ENCODE measurements at regions not wholly inside any gene's neighbourhood (a gene's known extent, or its start where the extent isn't known, plus 50 kb on each side); places are given as distances from the start of the nearest gene placed in this dataset.

DNA sequence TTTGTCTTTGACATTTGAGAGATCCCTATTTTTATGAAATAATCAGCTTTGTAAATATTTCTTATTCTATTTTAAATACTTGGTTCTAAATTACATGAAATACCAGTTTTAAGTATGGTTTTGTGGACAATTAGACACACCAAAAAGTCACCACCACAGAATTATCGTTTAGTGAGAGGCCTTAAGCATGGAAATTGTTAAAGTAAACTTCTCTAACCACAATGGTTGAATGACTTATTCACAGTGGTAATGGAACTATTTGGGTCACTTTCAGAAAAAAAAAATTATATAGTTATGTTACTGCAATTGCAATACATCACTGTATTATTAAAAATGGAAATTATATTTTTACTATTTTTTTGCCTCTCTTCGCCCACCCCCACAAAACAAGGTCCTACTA lies 1252.5 kb downstream of the EFNA5 start:
- Histone ChIP-seq H3K27me3 (ENCODE audit: control insufficient read depth in 3 of 3, insufficient read depth in 3 of 3, low read length in 3 of 3) (no peaks in the 10 kb centered on the region), H3K4me1 (ENCODE audit: control insufficient read depth in 3 of 3, insufficient read depth in 3 of 3, low read length in 3 of 3) (no peaks in the 10 kb centered on the region), H3K36me3 (ENCODE audit: control insufficient read depth in 3 of 3, insufficient read depth in 3 of 3, low read length in 3 of 3) (no peaks in the 10 kb centered on the region), H3K4me3 (ENCODE audit: low read length in 3 of 3) (no peak overlapping the region), H3K9me3 (ENCODE audit: control insufficient read depth in 3 of 3, low read length in 3 of 3) (peaks cover 0 to 6% (median 6%) of the 10 kb centered on the region in 3 donors), H3K27ac (ENCODE audit: low read depth, low read length) (no peak overlapping the region), H3K9ac (ENCODE audit: low read depth in 1 of 3, low read length in 3 of 3) (no peak overlapping the region)

DNA sequence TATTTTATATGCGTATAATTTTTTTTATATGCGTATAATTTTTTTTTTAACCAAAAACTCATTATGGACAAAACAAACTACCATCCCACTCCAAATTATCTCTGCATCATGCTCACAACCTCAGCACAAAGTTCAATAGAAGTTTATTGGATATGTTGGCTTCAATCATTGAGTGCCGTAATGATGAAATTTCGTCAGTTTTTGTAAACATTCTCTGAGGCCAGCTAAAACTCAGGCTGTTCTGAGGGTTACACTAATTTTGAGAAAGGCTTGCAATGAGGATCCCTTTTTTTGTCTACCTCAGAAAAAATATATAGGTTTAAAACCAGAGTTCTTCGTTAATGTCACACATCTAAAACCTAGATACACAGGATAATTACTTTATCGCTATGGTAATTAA lies 1253.2 kb downstream of the EFNA5 start:
- Histone ChIP-seq H3K27me3 (ENCODE audit: control insufficient read depth in 3 of 3, insufficient read depth in 3 of 3, low read length in 3 of 3) (no peaks in the 10 kb centered on the region), H3K9ac (ENCODE audit: low read depth in 1 of 3, low read length in 3 of 3) (no peak overlapping the region), H3K36me3 (ENCODE audit: control insufficient read depth in 3 of 3, insufficient read depth in 3 of 3, low read length in 3 of 3) (no peaks in the 10 kb centered on the region), H3K9me3 (ENCODE audit: control insufficient read depth in 3 of 3, low read length in 3 of 3) (no peaks in the 10 kb centered on the region), H3K27ac (ENCODE audit: low read depth, low read length) (no peak overlapping the region), H3K4me3 (ENCODE audit: low read length in 3 of 3) (no peak overlapping the region), H3K4me1 (ENCODE audit: control insufficient read depth in 3 of 3, insufficient read depth in 3 of 3, low read length in 3 of 3) (no peaks in the 10 kb centered on the region)

DNA sequence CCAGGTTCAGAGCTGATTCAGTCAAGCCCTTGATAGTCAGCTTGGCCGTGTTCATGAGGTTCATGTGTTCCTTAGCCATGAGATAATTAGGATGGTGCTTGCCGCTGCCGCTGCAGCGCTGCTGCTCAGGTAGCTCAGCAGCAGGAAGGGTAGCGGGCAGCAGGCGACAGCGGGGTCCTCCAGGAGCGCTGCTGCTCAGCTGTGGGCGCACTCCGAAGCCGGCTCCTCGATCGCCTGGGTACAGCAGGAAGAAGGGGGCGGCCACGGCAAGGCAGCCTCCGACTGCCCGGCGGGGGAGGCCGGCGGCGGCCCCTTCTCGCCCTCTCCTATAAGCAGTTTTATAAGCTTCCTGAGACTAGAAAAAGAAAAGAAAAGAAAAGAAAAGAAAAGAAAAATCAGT lies 1253.6 kb downstream of the EFNA5 start:
- Histone ChIP-seq H3K4me1 (ENCODE audit: control insufficient read depth in 3 of 3, insufficient read depth in 3 of 3, low read length in 3 of 3) (no peaks in the 10 kb centered on the region), H3K27ac (ENCODE audit: low read depth, low read length) (no peak overlapping the region), H3K4me3 (ENCODE audit: low read length in 3 of 3) (no peak overlapping the region), H3K9me3 (ENCODE audit: control insufficient read depth in 3 of 3, low read length in 3 of 3) (no peaks in the 10 kb centered on the region), H3K9ac (ENCODE audit: low read depth in 1 of 3, low read length in 3 of 3) (no peak overlapping the region), H3K27me3 (ENCODE audit: control insufficient read depth in 3 of 3, insufficient read depth in 3 of 3, low read length in 3 of 3) (no peaks in the 10 kb centered on the region), H3K36me3 (ENCODE audit: control insufficient read depth in 3 of 3, insufficient read depth in 3 of 3, low read length in 3 of 3) (no peaks in the 10 kb centered on the region)

DNA sequence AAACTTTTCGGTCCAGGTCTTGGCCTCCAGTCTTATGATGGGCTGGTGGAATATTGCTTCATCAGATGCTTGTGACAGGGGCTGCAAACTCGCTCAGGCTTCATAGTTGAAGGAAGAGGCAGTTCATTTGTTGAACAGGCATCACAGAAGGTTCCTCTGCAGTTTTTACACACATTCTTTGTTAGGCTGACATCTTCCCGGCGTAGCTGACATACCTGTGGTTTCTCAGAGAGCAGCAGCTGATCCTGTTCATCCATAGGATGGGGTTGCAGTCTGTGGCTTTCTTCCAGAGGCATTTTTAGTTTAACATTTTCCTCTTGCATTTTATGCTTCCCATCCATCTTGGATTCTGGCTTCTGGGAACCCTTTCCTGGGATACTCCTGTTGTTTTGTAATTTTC lies 1255.2 kb downstream of the EFNA5 start:
- no peaks in the 10 kb centered on the region for H3K4me1 ChIP-seq (ENCODE audit: control insufficient read depth in 3 of 3, insufficient read depth in 3 of 3, low read length in 3 of 3)
- no peak overlapping the region for H3K27ac ChIP-seq (ENCODE audit: low read depth, low read length)
- no peak overlapping the region for H3K4me3 ChIP-seq (ENCODE audit: low read length in 3 of 3)
- no peak overlapping the region for H3K9ac ChIP-seq (ENCODE audit: low read depth in 1 of 3, low read length in 3 of 3)
- no peaks in the 10 kb centered on the region for H3K27me3 ChIP-seq (ENCODE audit: control insufficient read depth in 3 of 3, insufficient read depth in 3 of 3, low read length in 3 of 3)
- no peaks in the 10 kb centered on the region for H3K9me3 ChIP-seq (ENCODE audit: control insufficient read depth in 3 of 3, low read length in 3 of 3)
- H3K36me3 ChIP-seq (ENCODE audit: control insufficient read depth in 3 of 3, insufficient read depth in 3 of 3, low read length in 3 of 3): no peaks in the 10 kb centered on the region

GRCh38 chr5:106414342-106414741 lies 1256.4 kb downstream of the EFNA5 start:
- Histone ChIP-seq H3K9ac (ENCODE audit: low read depth in 1 of 3, low read length in 3 of 3) (no peak overlapping the region), H3K27ac (ENCODE audit: low read depth, low read length) (no peak overlapping the region), H3K4me3 (ENCODE audit: low read length in 3 of 3) (no peak overlapping the region)

GRCh38 chr5:106412606-106413005 lies 1258.1 kb downstream of the EFNA5 start:
- H3K9me3 ChIP-seq (ENCODE audit: control insufficient read depth in 3 of 3, low read length in 3 of 3): no peaks in the 10 kb centered on the region
- no peaks in the 10 kb centered on the region for H3K36me3 ChIP-seq (ENCODE audit: control insufficient read depth in 3 of 3, insufficient read depth in 3 of 3, low read length in 3 of 3)
- no peak overlapping the region for H3K27ac ChIP-seq (ENCODE audit: low read depth, low read length)
- no peaks in the 10 kb centered on the region for H3K27me3 ChIP-seq (ENCODE audit: control insufficient read depth in 3 of 3, insufficient read depth in 3 of 3, low read length in 3 of 3)
- H3K4me3 ChIP-seq (ENCODE audit: low read length in 3 of 3): no peak overlapping the region
- H3K4me1 ChIP-seq (ENCODE audit: control insufficient read depth in 3 of 3, insufficient read depth in 3 of 3, low read length in 3 of 3): no peaks in the 10 kb centered on the region
- H3K9ac ChIP-seq (ENCODE audit: low read depth in 1 of 3, low read length in 3 of 3): no peak overlapping the region

More at GRCh38 chr5:106414342-106414741, 1256.4 kb downstream of the EFNA5 start:
- Histone ChIP-seq H3K36me3 (ENCODE audit: control insufficient read depth in 3 of 3, insufficient read depth in 3 of 3, low read length in 3 of 3) (no peaks in the 10 kb centered on the region), H3K27me3 (ENCODE audit: control insufficient read depth in 3 of 3, insufficient read depth in 3 of 3, low read length in 3 of 3) (no peaks in the 10 kb centered on the region), H3K4me1 (ENCODE audit: control insufficient read depth in 3 of 3, insufficient read depth in 3 of 3, low read length in 3 of 3) (no peaks in the 10 kb centered on the region), H3K9me3 (ENCODE audit: control insufficient read depth in 3 of 3, low read length in 3 of 3) (no peaks in the 10 kb centered on the region)

DNA sequence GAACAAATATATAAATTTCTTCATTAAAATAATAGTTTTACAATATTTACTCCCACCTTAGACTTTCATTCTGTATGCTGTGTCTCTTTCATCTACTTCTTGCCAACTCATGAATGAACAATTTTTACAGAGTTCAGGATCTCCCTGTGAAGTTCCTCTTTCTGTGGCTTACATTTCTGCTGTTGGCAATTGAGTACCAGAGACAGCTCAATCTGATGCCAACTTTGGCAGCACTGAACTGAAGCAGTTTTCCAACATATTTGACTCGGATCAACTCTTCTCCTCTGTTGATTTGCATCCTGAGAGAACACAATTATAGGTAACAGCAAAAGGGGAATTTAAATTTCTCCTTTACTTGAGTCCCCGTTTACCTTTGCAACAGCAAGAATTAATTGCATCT lies 1262.2 kb downstream of the EFNA5 start:
- Histone ChIP-seq H3K9me3 (ENCODE audit: control insufficient read depth in 3 of 3, low read length in 3 of 3) (no peaks in the 10 kb centered on the region), H3K4me3 (ENCODE audit: low read length in 3 of 3) (no peak overlapping the region), H3K9ac (ENCODE audit: low read depth in 1 of 3, low read length in 3 of 3) (no peak overlapping the region), H3K36me3 (ENCODE audit: control insufficient read depth in 3 of 3, insufficient read depth in 3 of 3, low read length in 3 of 3) (no peaks in the 10 kb centered on the region), H3K27me3 (ENCODE audit: control insufficient read depth in 3 of 3, insufficient read depth in 3 of 3, low read length in 3 of 3) (no peaks in the 10 kb centered on the region), H3K4me1 (ENCODE audit: control insufficient read depth in 3 of 3, insufficient read depth in 3 of 3, low read length in 3 of 3) (no peaks in the 10 kb centered on the region), H3K27ac (ENCODE audit: low read depth, low read length) (no peak overlapping the region)

- no peaks in the 10 kb centered on the region for H3K27me3 ChIP-seq (ENCODE audit: control insufficient read depth in 3 of 3, insufficient read depth in 3 of 3, low read length in 3 of 3)
- no peak overlapping the region for H3K9ac ChIP-seq (ENCODE audit: low read depth in 1 of 3, low read length in 3 of 3)
- no peaks in the 10 kb centered on the region for H3K9me3 ChIP-seq (ENCODE audit: control insufficient read depth in 3 of 3, low read length in 3 of 3)
- no peaks in the 10 kb centered on the region for H3K36me3 ChIP-seq (ENCODE audit: control insufficient read depth in 3 of 3, insufficient read depth in 3 of 3, low read length in 3 of 3)
- no peak overlapping the region for H3K4me3 ChIP-seq (ENCODE audit: low read length in 3 of 3)
- H3K4me1 ChIP-seq (ENCODE audit: control insufficient read depth in 3 of 3, insufficient read depth in 3 of 3, low read length in 3 of 3): no peaks in the 10 kb centered on the region
- no peak overlapping the region for H3K27ac ChIP-seq (ENCODE audit: low read depth, low read length)
Measured at GRCh38 chr5:106408141-106408540, 1262.6 kb downstream of the EFNA5 start.

GRCh38 chr5:106401561-106401960 lies 1269.2 kb downstream of the EFNA5 start:
- Histone ChIP-seq H3K9me3 (ENCODE audit: control insufficient read depth in 3 of 3, low read length in 3 of 3) (no peaks in the 10 kb centered on the region), H3K4me1 (ENCODE audit: control insufficient read depth in 3 of 3, insufficient read depth in 3 of 3, low read length in 3 of 3) (no peaks in the 10 kb centered on the region), H3K4me3 (ENCODE audit: low read length in 3 of 3) (no peak overlapping the region), H3K9ac (ENCODE audit: low read depth in 1 of 3, low read length in 3 of 3) (no peak overlapping the region), H3K27me3 (ENCODE audit: control insufficient read depth in 3 of 3, insufficient read depth in 3 of 3, low read length in 3 of 3) (no peaks in the 10 kb centered on the region), H3K36me3 (ENCODE audit: control insufficient read depth in 3 of 3, insufficient read depth in 3 of 3, low read length in 3 of 3) (no peaks in the 10 kb centered on the region), H3K27ac (ENCODE audit: low read depth, low read length) (no peak overlapping the region)

- no peak overlapping the region for H3K4me3 ChIP-seq (ENCODE audit: low read length in 3 of 3)
- no peak overlapping the region for H3K9ac ChIP-seq (ENCODE audit: low read depth in 1 of 3, low read length in 3 of 3)
- H3K36me3 ChIP-seq (ENCODE audit: control insufficient read depth in 3 of 3, insufficient read depth in 3 of 3, low read length in 3 of 3): no peaks in the 10 kb centered on the region
- no peaks in the 10 kb centered on the region for H3K27me3 ChIP-seq (ENCODE audit: control insufficient read depth in 3 of 3, insufficient read depth in 3 of 3, low read length in 3 of 3)
- no peaks in the 10 kb centered on the region for H3K4me1 ChIP-seq (ENCODE audit: control insufficient read depth in 3 of 3, insufficient read depth in 3 of 3, low read length in 3 of 3)
- no peaks in the 10 kb centered on the region for H3K9me3 ChIP-seq (ENCODE audit: control insufficient read depth in 3 of 3, low read length in 3 of 3)
- H3K27ac ChIP-seq (ENCODE audit: low read depth, low read length): no peak overlapping the region
Measured at GRCh38 chr5:106399391-106399790, 1271.3 kb downstream of the EFNA5 start.

DNA sequence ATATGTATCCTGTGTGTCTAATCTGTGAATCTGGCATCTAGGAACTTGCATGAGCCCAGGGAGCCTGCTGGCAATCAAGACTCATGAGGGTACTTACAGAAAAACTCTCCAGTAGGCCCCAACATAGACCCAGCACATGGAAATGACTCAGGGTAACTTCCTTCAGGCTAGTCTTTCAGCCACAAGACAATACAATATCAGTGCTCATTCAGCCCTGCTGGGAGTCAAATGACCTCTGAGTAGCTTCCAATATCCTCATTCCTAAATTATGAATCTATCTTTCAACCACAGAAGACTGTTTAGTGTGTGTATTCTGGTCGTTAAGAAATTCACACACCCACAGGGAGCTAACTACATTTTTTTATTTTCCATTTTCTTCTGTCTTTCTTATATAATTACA lies 1273.0 kb downstream of the EFNA5 start:
- H3K9me3 ChIP-seq (ENCODE audit: control insufficient read depth in 3 of 3, low read length in 3 of 3): no peaks in the 10 kb centered on the region
- no peaks in the 10 kb centered on the region for H3K27me3 ChIP-seq (ENCODE audit: control insufficient read depth in 3 of 3, insufficient read depth in 3 of 3, low read length in 3 of 3)
- no peak overlapping the region for H3K27ac ChIP-seq (ENCODE audit: low read depth, low read length)
- H3K9ac ChIP-seq (ENCODE audit: low read depth in 1 of 3, low read length in 3 of 3): no peak overlapping the region
- no peaks in the 10 kb centered on the region for H3K36me3 ChIP-seq (ENCODE audit: control insufficient read depth in 3 of 3, insufficient read depth in 3 of 3, low read length in 3 of 3)
- no peaks in the 10 kb centered on the region for H3K4me1 ChIP-seq (ENCODE audit: control insufficient read depth in 3 of 3, insufficient read depth in 3 of 3, low read length in 3 of 3)
- H3K4me3 ChIP-seq (ENCODE audit: low read length in 3 of 3): no peak overlapping the region
